ENCODE measurements at regions not wholly inside any gene's neighbourhood (a gene's known extent, or its start where the extent isn't known, plus 50 kb on each side); places are given as distances from the start of the nearest gene placed in this dataset.

GRCh38 chr20:21941941-21942805 lies 236.7 kb downstream of the PAX1 start:
- TF ChIP-seq POLR2AphosphoS5 (IDR thresholded peaks at IDR 0.05; ENCODE audit: insufficient read depth in 1 of 2, low read depth in 1 of 2) (no peak), POLR2A (IDR thresholded peaks at IDR 0.05) (no peak), CTCF (IDR thresholded peaks at IDR 0.05) (no peak)

Data from vagina (tissue), 2 donors.